ENCODE measurements at regions not wholly inside any gene's neighbourhood (a gene's known extent, or its start where the extent isn't known, plus 50 kb on each side); places are given as distances from the start of the nearest gene placed in this dataset.

- TF ChIP-seq MAZ (IDR thresholded peaks at IDR 0.05; ENCODE audit: borderline replicate concordance, low read depth, low read length) (no peak), ELK1 (IDR thresholded peaks at IDR 0.05; ENCODE audit: borderline replicate concordance, low read depth, low read length) (no peak), CTCF (conservative IDR thresholded peaks at IDR 0.05; ENCODE audit: low read depth, low read length) (no peak), RFX5 (IDR thresholded peaks at IDR 0.05; ENCODE audit: low read depth, low read length) (no peak)
Measured at GRCh38 chr6:147654103-147654845, 145.8 kb downstream of the SAMD5 start.

All from IMR-90 (cell line).